ENCODE measurements at regions not wholly inside any gene's neighbourhood (a gene's known extent, or its start where the extent isn't known, plus 50 kb on each side); places are given as distances from the start of the nearest gene placed in this dataset.

- Histone ChIP-seq H3K36me3 (ENCODE audit: insufficient read depth, low read length) (no peaks in the 10 kb centered on the region), H3K79me2 (ENCODE audit: insufficient read depth, low read depth, low read length) (no peaks in the 10 kb centered on the region), H3K4me2 (ENCODE audit: low read length) (no peak overlapping the region), H3K9me2 (ENCODE audit: insufficient read depth, low read length) (no peaks in the 10 kb centered on the region), H4K20me1 (ENCODE audit: insufficient read depth, low read length) (no peaks in the 10 kb centered on the region), H2AFZ (ENCODE audit: low read length) (no peak overlapping the region), H3K4me3 (ENCODE audit: low read depth, low read length, poor library complexity, severe bottlenecking) (no peak overlapping the region), H3K9me3 (ENCODE audit: low read length) (no peaks in the 10 kb centered on the region), H3K27ac (ENCODE audit: low read depth, low read length, poor library complexity, severe bottlenecking) (no peak overlapping the region), H3K4me1 (ENCODE audit: insufficient read depth, low read length, poor library complexity, severe bottlenecking) (no peaks in the 10 kb centered on the region)
- POLR2A ChIA-PET = interaction anchor here (0.8 kb wide), 1 partner anchor 13 kb away, joined by 3 read pairs; no protein-coding TSS in a partner anchor
- DNase-seq (ENCODE audit: low spot score) = no peak
- intact Hi-C loops (cut with micrococcal nuclease; ENCODE audit: unreplicated experiment) = no loop called here
- TF ChIP-seq, protein P1, sequence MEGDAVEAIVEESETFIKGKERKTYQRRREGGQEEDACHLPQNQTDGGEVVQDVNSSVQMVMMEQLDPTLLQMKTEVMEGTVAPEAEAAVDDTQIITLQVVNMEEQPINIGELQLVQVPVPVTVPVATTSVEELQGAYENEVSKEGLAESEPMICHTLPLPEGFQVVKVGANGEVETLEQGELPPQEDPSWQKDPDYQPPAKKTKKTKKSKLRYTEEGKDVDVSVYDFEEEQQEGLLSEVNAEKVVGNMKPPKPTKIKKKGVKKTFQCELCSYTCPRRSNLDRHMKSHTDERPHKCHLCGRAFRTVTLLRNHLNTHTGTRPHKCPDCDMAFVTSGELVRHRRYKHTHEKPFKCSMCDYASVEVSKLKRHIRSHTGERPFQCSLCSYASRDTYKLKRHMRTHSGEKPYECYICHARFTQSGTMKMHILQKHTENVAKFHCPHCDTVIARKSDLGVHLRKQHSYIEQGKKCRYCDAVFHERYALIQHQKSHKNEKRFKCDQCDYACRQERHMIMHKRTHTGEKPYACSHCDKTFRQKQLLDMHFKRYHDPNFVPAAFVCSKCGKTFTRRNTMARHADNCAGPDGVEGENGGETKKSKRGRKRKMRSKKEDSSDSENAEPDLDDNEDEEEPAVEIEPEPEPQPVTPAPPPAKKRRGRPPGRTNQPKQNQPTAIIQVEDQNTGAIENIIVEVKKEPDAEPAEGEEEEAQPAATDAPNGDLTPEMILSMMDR (conservative IDR thresholded peaks at IDR 0.05; ENCODE audit: low read length) = no peak
- TF ChIP-seq EZH2phosphoT487 (IDR thresholded peaks at IDR 0.05; ENCODE audit: borderline replicate concordance, low read depth, low read length) = no peak
- CTCF ChIA-PET (ENCODE audit: unreplicated experiment) = no interaction called here
- no TSS peak for BruUV-seq (replicated peaks)
Observed at GRCh38 chr6:155967322-155967721, 511.7 kb upstream of the NOX3 start.

- BruUV-seq (replicated peaks) = no TSS peak
- intact Hi-C loops (cut with micrococcal nuclease; ENCODE audit: unreplicated experiment) = no loop called here
- no peak for TF ChIP-seq EZH2phosphoT487 (IDR thresholded peaks at IDR 0.05; ENCODE audit: borderline replicate concordance, low read depth, low read length)
- TF ChIP-seq, protein P1 (conservative IDR thresholded peaks at IDR 0.05; ENCODE audit: low read length) = no peak
- Histone ChIP-seq H3K36me3 (ENCODE audit: insufficient read depth, low read length) (no peaks in the 10 kb centered on the region), H3K4me2 (ENCODE audit: low read length) (no peak overlapping the region), H3K9me2 (ENCODE audit: insufficient read depth, low read length) (no peaks in the 10 kb centered on the region), H3K4me1 (ENCODE audit: insufficient read depth, low read length, poor library complexity, severe bottlenecking) (no peaks in the 10 kb centered on the region), H3K4me3 (ENCODE audit: low read depth, low read length, poor library complexity, severe bottlenecking) (no peak overlapping the region), H3K79me2 (ENCODE audit: insufficient read depth, low read depth, low read length) (no peaks in the 10 kb centered on the region), H2AFZ (ENCODE audit: low read length) (no peak overlapping the region), H4K20me1 (ENCODE audit: insufficient read depth, low read length) (no peaks in the 10 kb centered on the region), H3K9me3 (ENCODE audit: low read length) (no peaks in the 10 kb centered on the region), H3K27ac (ENCODE audit: low read depth, low read length, poor library complexity, severe bottlenecking) (no peak overlapping the region)
- DNase-seq (ENCODE audit: low spot score) = no peak
- POLR2A ChIA-PET = no interaction called here
- CTCF ChIA-PET (ENCODE audit: unreplicated experiment) = no interaction called here
Observed at GRCh38 chr6:155964544-155964943, 508.9 kb upstream of the NOX3 start.

DNA sequence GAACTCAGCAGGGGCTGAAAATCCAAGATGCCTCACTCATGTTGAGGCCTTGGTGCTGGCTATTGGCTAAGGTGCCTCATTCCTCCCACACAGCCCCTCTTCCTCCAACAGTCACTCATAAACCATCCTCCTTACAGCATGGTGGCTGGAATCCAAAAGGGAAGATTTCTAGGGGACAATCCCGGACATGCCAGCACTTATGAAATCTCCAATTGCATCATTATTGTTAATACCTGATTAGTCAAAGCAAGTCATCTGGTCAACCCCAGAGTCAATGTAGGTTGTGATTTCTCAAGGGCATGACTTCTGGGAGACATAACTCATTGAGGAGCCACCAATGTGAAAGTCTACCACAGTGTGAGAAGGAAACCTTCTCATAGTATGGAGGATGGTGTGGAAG lies 506.6 kb upstream of the NOX3 start:
- H2AFZ ChIP-seq (ENCODE audit: low read length) = no peak overlapping the region
- BruUV-seq (replicated peaks) = no TSS peak

More for the DNA sequence above, 506.6 kb upstream of the NOX3 start:
- POLR2A ChIA-PET = no interaction called here
- Histone ChIP-seq H4K20me1 (ENCODE audit: insufficient read depth, low read length) (no peaks in the 10 kb centered on the region), H3K4me1 (ENCODE audit: insufficient read depth, low read length, poor library complexity, severe bottlenecking) (no peaks in the 10 kb centered on the region), H3K9me2 (ENCODE audit: insufficient read depth, low read length) (no peaks in the 10 kb centered on the region), H3K9me3 (ENCODE audit: low read length) (no peaks in the 10 kb centered on the region), H3K27ac (ENCODE audit: low read depth, low read length, poor library complexity, severe bottlenecking) (no peak overlapping the region), H3K36me3 (ENCODE audit: insufficient read depth, low read length) (no peaks in the 10 kb centered on the region), H3K4me2 (ENCODE audit: low read length) (no peak overlapping the region), H3K79me2 (ENCODE audit: insufficient read depth, low read depth, low read length) (no peaks in the 10 kb centered on the region), H3K4me3 (ENCODE audit: low read depth, low read length, poor library complexity, severe bottlenecking) (no peak overlapping the region)
- CTCF ChIA-PET (ENCODE audit: unreplicated experiment) = no interaction called here
- DNase-seq (ENCODE audit: low spot score) = no peak
- TF ChIP-seq, protein P1 (conservative IDR thresholded peaks at IDR 0.05; ENCODE audit: low read length) = no peak
- TF ChIP-seq EZH2phosphoT487 (IDR thresholded peaks at IDR 0.05; ENCODE audit: borderline replicate concordance, low read depth, low read length) = no peak
- intact Hi-C loops (cut with micrococcal nuclease; ENCODE audit: unreplicated experiment) = no loop called here

Data from OCI-LY7 (cell line).